ENCODE measurements at regions not wholly inside any gene's neighbourhood (a gene's known extent, or its start where the extent isn't known, plus 50 kb on each side); places are given as distances from the start of the nearest gene placed in this dataset.

DNA sequence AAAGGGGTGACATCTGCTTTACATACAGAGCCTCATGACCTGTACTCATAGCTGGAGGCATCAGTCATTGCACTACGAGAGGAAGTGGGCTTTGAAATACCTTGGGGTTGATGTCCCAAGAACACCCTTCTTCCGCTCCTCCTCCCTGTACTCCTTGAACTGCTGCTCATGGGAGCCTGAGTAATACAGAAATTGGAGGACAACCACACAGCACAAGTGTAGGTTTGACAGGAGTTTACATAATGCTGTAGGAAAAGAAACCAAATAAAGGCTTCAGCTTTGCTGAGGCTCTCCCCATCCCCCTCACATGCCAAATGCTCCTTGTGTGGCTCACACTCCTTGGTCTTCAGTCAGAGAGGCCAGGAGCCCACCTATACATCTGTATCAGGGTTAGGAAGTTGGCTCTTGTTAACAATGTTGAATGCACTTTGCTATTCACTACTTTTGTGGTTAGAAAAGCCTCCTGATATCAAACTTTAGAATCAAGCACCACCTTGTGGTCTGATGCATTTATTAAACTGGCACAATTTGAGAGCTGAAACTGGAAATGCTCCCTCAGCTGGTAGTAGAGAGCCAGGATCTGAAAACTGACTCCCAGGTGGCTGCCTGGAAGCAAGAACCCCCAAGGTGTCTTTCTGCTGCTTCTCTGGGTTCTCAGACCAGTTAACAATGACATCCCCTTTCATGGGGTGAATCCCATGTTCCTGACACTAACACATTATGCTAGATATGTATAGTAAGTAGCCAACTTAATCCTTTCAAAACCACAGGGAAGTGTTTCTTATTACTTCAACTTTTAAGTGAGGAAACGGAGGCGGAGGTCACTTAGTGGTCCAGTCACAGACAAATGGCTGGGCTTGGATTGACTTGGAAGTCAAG, 56.2 kb upstream of the EDN1 start:
- no peaks in the 10 kb centered on the region for H3K79me2 ChIP-seq (ENCODE audit: insufficient read depth, low read depth, low read length)
- no peaks in the 10 kb centered on the region for H3K9me2 ChIP-seq (ENCODE audit: insufficient read depth, low read length)
- TF ChIP-seq, protein P1, sequence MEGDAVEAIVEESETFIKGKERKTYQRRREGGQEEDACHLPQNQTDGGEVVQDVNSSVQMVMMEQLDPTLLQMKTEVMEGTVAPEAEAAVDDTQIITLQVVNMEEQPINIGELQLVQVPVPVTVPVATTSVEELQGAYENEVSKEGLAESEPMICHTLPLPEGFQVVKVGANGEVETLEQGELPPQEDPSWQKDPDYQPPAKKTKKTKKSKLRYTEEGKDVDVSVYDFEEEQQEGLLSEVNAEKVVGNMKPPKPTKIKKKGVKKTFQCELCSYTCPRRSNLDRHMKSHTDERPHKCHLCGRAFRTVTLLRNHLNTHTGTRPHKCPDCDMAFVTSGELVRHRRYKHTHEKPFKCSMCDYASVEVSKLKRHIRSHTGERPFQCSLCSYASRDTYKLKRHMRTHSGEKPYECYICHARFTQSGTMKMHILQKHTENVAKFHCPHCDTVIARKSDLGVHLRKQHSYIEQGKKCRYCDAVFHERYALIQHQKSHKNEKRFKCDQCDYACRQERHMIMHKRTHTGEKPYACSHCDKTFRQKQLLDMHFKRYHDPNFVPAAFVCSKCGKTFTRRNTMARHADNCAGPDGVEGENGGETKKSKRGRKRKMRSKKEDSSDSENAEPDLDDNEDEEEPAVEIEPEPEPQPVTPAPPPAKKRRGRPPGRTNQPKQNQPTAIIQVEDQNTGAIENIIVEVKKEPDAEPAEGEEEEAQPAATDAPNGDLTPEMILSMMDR (conservative IDR thresholded peaks at IDR 0.05; ENCODE audit: low read length) = peak; percentile 89
- no peak for TF ChIP-seq EZH2phosphoT487 (IDR thresholded peaks at IDR 0.05; ENCODE audit: borderline replicate concordance, low read depth, low read length)
- no peak overlapping the region for H3K4me3 ChIP-seq (ENCODE audit: low read depth, low read length, poor library complexity, severe bottlenecking)
- H4K20me1 ChIP-seq (ENCODE audit: insufficient read depth, low read length) = no peaks in the 10 kb centered on the region
- no peak overlapping the region for H2AFZ ChIP-seq (ENCODE audit: low read length)
- no peak overlapping the region for H3K27ac ChIP-seq (ENCODE audit: low read depth, low read length, poor library complexity, severe bottlenecking)
- ChIA-PET CTCF (ENCODE audit: unreplicated experiment) (interaction anchor here (0.8 to 1.0 kb wide), 2 partner anchors 133 to 535 kb away, joined by 3 read pairs; no protein-coding TSS in a partner anchor), POLR2A (interaction anchor here (0.8 kb wide), 1 partner anchor 10 kb away, joined by 3 read pairs; no protein-coding TSS in a partner anchor)
- peak overlapping the region; percentile 1; the same call in 1 of the 2 replicates for H3K4me2 ChIP-seq (ENCODE audit: low read length)
- H3K9me3 ChIP-seq (ENCODE audit: low read length) = no peaks in the 10 kb centered on the region
- intact Hi-C loops (cut with micrococcal nuclease; ENCODE audit: unreplicated experiment) = loop anchor here (1.0 to 5.0 kb wide), 4 partner anchors 373 to 647 kb away; no protein-coding TSS in a partner anchor
- DNase-seq (ENCODE audit: low spot score) = peak; percentile 69
- no peaks in the 10 kb centered on the region for H3K36me3 ChIP-seq (ENCODE audit: insufficient read depth, low read length)
- no peaks in the 10 kb centered on the region for H3K4me1 ChIP-seq (ENCODE audit: insufficient read depth, low read length, poor library complexity, severe bottlenecking)
- BruUV-seq (replicated peaks) = no TSS peak

- Histone ChIP-seq H2AFZ (ENCODE audit: low read length) (no peak overlapping the region), H3K9me2 (ENCODE audit: insufficient read depth, low read length) (no peaks in the 10 kb centered on the region), H3K4me1 (ENCODE audit: insufficient read depth, low read length, poor library complexity, severe bottlenecking) (no peaks in the 10 kb centered on the region), H3K79me2 (ENCODE audit: insufficient read depth, low read depth, low read length) (no peaks in the 10 kb centered on the region), H4K20me1 (ENCODE audit: insufficient read depth, low read length) (no peaks in the 10 kb centered on the region), H3K4me3 (ENCODE audit: low read depth, low read length, poor library complexity, severe bottlenecking) (no peak overlapping the region), H3K36me3 (ENCODE audit: insufficient read depth, low read length) (no peaks in the 10 kb centered on the region), H3K9me3 (ENCODE audit: low read length) (no peaks in the 10 kb centered on the region), H3K27ac (ENCODE audit: low read depth, low read length, poor library complexity, severe bottlenecking) (no peak overlapping the region), H3K4me2 (ENCODE audit: low read length) (no peak overlapping the region)
- no TSS peak for BruUV-seq (replicated peaks)
- intact Hi-C loops (cut with micrococcal nuclease; ENCODE audit: unreplicated experiment) = no loop called here
- no peak for DNase-seq (ENCODE audit: low spot score)
- ChIA-PET POLR2A (no interaction called here), CTCF (ENCODE audit: unreplicated experiment) (no interaction called here)
- no peak for TF ChIP-seq EZH2phosphoT487 (IDR thresholded peaks at IDR 0.05; ENCODE audit: borderline replicate concordance, low read depth, low read length)
- TF ChIP-seq, protein P1 (conservative IDR thresholded peaks at IDR 0.05; ENCODE audit: low read length) = no peak
Observed at GRCh38 chr6:12235341-12235740, 54.8 kb upstream of the EDN1 start.

- BruUV-seq (replicated peaks) = no TSS peak
- Histone ChIP-seq H3K9me3 (ENCODE audit: low read length) (no peaks in the 10 kb centered on the region), H3K36me3 (ENCODE audit: insufficient read depth, low read length) (no peaks in the 10 kb centered on the region), H4K20me1 (ENCODE audit: insufficient read depth, low read length) (no peaks in the 10 kb centered on the region), H3K79me2 (ENCODE audit: insufficient read depth, low read depth, low read length) (no peaks in the 10 kb centered on the region), H2AFZ (ENCODE audit: low read length) (no peak overlapping the region), H3K9me2 (ENCODE audit: insufficient read depth, low read length) (no peaks in the 10 kb centered on the region), H3K4me3 (ENCODE audit: low read depth, low read length, poor library complexity, severe bottlenecking) (no peak overlapping the region), H3K4me1 (ENCODE audit: insufficient read depth, low read length, poor library complexity, severe bottlenecking) (no peaks in the 10 kb centered on the region), H3K27ac (ENCODE audit: low read depth, low read length, poor library complexity, severe bottlenecking) (no peak overlapping the region), H3K4me2 (ENCODE audit: low read length) (no peak overlapping the region)
- ChIA-PET CTCF (ENCODE audit: unreplicated experiment) (no interaction called here), POLR2A (no interaction called here)
- no peak for DNase-seq (ENCODE audit: low spot score)
- no peak for TF ChIP-seq EZH2phosphoT487 (IDR thresholded peaks at IDR 0.05; ENCODE audit: borderline replicate concordance, low read depth, low read length)
- TF ChIP-seq, protein P1 (conservative IDR thresholded peaks at IDR 0.05; ENCODE audit: low read length) = no peak
- intact Hi-C loops (cut with micrococcal nuclease; ENCODE audit: unreplicated experiment) = no loop called here
Observed at GRCh38 chr6:12238219-12238618, 51.9 kb upstream of the EDN1 start.

All from OCI-LY7 (cell line).